OCI-LY3 (cell line): ENCODE measurements at regions not wholly inside any gene's neighbourhood (a gene's known extent, or its start where the extent isn't known, plus 50 kb on each side); places are given as distances from the start of the nearest gene placed in this dataset.

Experiments
- CTCF ChIP-seq: fragments of 200-600, 300-600 bp; sonication (generic); IDR thresholded peaks from 2 replicates; pipeline ENCODE4 v1.5.1; 2014; ENCODE audit warnings: antibody characterized with exemption, low read length, low read depth
- EZH2phosphoT487 ChIP-seq: fragments of 200-600 bp; shearing (Covaris generic); IDR thresholded peaks from 2 replicates; pipeline ENCODE4 v1.6.1; 2018; ENCODE audit warnings: antibody characterized with exemption, mixed run types, low read depth

- TF ChIP-seq CTCF (no peak), EZH2phosphoT487 (no peak)
These were observed 999.7 kb upstream of the LRRTM1 start for GRCh38 chr2:81304154-81304830.
